Natural killer cell (primary cell): ENCODE measurements at regions not wholly inside any gene's neighbourhood (a gene's known extent, or its start where the extent isn't known, plus 50 kb on each side); places are given as distances from the start of the nearest gene placed in this dataset.
"Not testable (repeated sequence)": the region's sequence is repeated elsewhere in the genome, so short reads cannot be mapped to it uniquely, and the experiment has no call there.

Experiments used
- ATAC-seq, 3 donors: fragments of 150-1000 bp in 2 of 3; fragments of 200-7000 bp in 1 of 3; cut with Tn5 transposase; 1 replicate in 1 of 3; 2 replicates in 2 of 3; pipeline ENCODE4 v1.10.0; 2021; ENCODE audit warnings: mild to moderate bottlenecking in 2 of 3, moderate library complexity in 2 of 3
- DNase-seq, 2 donors: peaks; one replicate each; pipeline versions ENCODE4 v3.0.0 to v3.0.0-alpha.2; 2013 to 2021; ENCODE audit warnings: mixed read lengths in 1 of 2
- H3K27ac ChIP-seq: one replicate; pipeline ENCODE4 v1.5.1; 2013; ENCODE audit warnings: mild to moderate bottlenecking, low read length
- H3K27me3 ChIP-seq: one replicate; pipeline ENCODE4 v1.6.1; 2013; ENCODE audit warnings: low read length; ENCODE audit not compliant: control insufficient read depth, insufficient read depth
- H3K36me3 ChIP-seq: one replicate; pipeline ENCODE4 v1.6.1; 2013; ENCODE audit warnings: low read length; ENCODE audit not compliant: control insufficient read depth, insufficient read depth
- H3K4me1 ChIP-seq: one replicate; pipeline ENCODE4 v1.6.1; 2013; ENCODE audit warnings: low read length; ENCODE audit not compliant: control insufficient read depth, insufficient read depth
- H3K4me3 ChIP-seq: one replicate; pipeline ENCODE4 v1.5.1; 2013; ENCODE audit warnings: low read length
- H3K9me3 ChIP-seq: one replicate; pipeline ENCODE4 v1.6.1; 2013; ENCODE audit warnings: low read length; ENCODE audit not compliant: control insufficient read depth, insufficient read depth
- H3K27ac Mint-ChIP-seq, 2 donors: one replicate each; pipeline ENCODE4 v1.8.0; 2022; ENCODE audit warnings: mild to moderate bottlenecking in 2 of 2, mixed read lengths in 2 of 2, moderate library complexity in 1 of 2
- H3K27me3 Mint-ChIP-seq, 2 donors: one replicate each; pipeline ENCODE4 v1.8.0; 2022; ENCODE audit warnings: low read depth in 2 of 2, mixed read lengths in 2 of 2
- H3K36me3 Mint-ChIP-seq: one replicate; pipeline ENCODE4 v1.8.0; 2022; ENCODE audit warnings: mixed read lengths
- H3K4me1 Mint-ChIP-seq, 2 donors: one replicate each; pipeline ENCODE4 v1.8.0; 2022; ENCODE audit warnings: mixed read lengths in 2 of 2
- H3K4me3 Mint-ChIP-seq: one replicate; pipeline ENCODE4 v1.8.0; 2022; ENCODE audit warnings: mild to moderate bottlenecking, moderate library complexity, mixed read lengths
- H3K9me3 Mint-ChIP-seq, 2 donors: one replicate each; pipeline ENCODE4 v1.8.0; 2022; ENCODE audit warnings: mixed read lengths in 2 of 2
- WGBS: methylation state at CpG from one replicate; pipeline ENCODE4 v1.1.7; 2013; ENCODE audit warnings: missing lambda C conversion rate; ENCODE audit not compliant: insufficient coverage; 5-methylcytosine and 5-hydroxymethylcytosine counted together
- intact Hi-C: fragments of 100-400 bp; cut with micrococcal nuclease; formaldehyde crosslinking; loops from one replicate; pipeline ENCODE4 v1.14.2; 2022
- TF ChIP-seq, protein P1 (sequence below): fragments of 200-600 bp; IDR thresholded peaks from one replicate; pipeline ENCODE4 v1.8.0; 2022; ENCODE audit warnings: antibody characterized with exemption

DNA sequence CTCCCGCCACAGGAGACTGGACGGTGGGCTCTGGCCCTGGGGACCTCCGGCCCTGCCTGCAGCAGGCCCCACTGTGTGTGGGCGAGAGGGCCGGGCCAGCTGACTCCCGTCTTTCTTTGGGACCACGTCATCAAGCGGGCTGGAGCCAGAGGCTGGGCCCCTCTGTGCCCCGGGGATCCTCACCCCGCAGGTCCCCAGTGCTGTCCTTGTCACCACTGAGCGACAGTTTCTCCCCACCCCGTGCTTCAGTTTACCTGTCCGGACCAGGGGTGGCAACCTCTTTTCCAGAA is 181.9 kb upstream of the ZNF469 start:
- TF ChIP-seq, protein P1, sequence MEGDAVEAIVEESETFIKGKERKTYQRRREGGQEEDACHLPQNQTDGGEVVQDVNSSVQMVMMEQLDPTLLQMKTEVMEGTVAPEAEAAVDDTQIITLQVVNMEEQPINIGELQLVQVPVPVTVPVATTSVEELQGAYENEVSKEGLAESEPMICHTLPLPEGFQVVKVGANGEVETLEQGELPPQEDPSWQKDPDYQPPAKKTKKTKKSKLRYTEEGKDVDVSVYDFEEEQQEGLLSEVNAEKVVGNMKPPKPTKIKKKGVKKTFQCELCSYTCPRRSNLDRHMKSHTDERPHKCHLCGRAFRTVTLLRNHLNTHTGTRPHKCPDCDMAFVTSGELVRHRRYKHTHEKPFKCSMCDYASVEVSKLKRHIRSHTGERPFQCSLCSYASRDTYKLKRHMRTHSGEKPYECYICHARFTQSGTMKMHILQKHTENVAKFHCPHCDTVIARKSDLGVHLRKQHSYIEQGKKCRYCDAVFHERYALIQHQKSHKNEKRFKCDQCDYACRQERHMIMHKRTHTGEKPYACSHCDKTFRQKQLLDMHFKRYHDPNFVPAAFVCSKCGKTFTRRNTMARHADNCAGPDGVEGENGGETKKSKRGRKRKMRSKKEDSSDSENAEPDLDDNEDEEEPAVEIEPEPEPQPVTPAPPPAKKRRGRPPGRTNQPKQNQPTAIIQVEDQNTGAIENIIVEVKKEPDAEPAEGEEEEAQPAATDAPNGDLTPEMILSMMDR: no peak
- Mint-ChIP-seq H3K9me3 (no peaks in the 10 kb centered on the region), H3K4me1 (no peaks in the 10 kb centered on the region), H3K27ac (no peak overlapping the region), H3K27me3 (peaks cover 2 to 4% of the 10 kb centered on the region in 2 donors), H3K4me3 (no peak overlapping the region), H3K36me3 (no peaks in the 10 kb centered on the region)
- Histone ChIP-seq H3K27me3 (no peaks in the 10 kb centered on the region), H3K4me3 (no peak overlapping the region), H3K27ac (no peak overlapping the region), H3K4me1 (no peaks in the 10 kb centered on the region), H3K9me3 (no peaks in the 10 kb centered on the region), H3K36me3 (no peaks in the 10 kb centered on the region)
- no peak for DNase-seq
- intact Hi-C loops: no loop called here
- no peak for ATAC-seq
- WGBS: 93% methylated on average over 13 of the region's 13 CpGs

DNA sequence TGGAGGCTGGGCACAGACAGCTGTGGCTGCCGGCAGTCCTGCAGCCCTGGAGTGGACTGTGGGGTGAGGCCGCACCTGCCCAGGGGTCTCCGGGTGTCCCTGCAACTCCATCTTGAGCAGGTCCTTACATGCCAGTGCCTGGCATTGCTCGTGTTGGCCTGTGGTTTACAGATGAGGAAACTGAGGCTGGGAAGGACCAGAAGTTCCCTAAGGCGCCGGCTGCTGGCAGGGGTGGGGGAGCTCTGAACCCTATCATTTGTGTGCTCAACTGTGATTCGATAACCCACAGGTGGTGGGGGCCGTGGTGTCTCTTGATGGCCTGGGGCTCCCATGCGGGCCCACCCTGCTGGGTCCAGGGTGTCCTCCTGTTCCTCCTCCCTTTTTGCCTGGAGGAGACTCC is 181.1 kb upstream of the ZNF469 start:
- H3K27me3 ChIP-seq, DNase-seq, H3K4me3 ChIP-seq, H3K27ac ChIP-seq, H3K4me1 ChIP-seq, intact Hi-C loops, H3K4me1 Mint-ChIP-seq, H3K4me3 Mint-ChIP-seq, H3K36me3 Mint-ChIP-seq, H3K9me3 ChIP-seq, H3K36me3 ChIP-seq, H3K27me3 Mint-ChIP-seq, H3K27ac Mint-ChIP-seq, ATAC-seq, H3K9me3 Mint-ChIP-seq: not testable (repeated sequence)
- WGBS: 84% methylated on average over 8 of the region's 9 CpGs

DNA sequence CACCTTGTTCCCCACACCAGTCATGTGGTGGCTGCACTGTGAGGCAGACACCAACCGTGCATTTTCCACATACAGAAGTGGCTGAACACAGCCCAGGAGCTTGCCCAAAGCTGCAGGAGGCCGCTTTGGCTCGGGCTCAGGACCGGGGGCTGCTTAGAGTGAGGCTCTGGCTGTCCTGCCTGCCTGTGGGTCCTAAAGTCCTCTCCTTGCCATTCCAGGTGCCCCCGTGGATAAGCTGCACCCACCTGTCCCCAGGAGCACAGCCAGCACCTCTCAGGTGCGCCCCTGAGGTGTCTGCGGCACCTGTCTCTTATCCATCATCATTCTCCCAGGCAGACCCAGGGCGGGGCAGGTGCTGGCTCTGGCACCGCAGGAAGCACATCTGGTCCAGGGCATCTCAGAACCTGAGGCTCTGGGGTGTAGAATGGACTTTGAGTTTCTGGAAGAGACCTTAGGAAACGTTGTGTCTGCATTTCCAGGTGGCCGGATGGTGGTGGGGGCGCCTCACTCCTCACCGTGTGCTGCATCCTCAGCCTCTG is 180.5 kb upstream of the ZNF469 start:
- H3K36me3 ChIP-seq: no peaks in the 10 kb centered on the region
- Mint-ChIP-seq H3K36me3 (no peaks in the 10 kb centered on the region), H3K4me3 (no peak overlapping the region), H3K27ac (no peak overlapping the region), H3K27me3 (no peaks in the 10 kb centered on the region), H3K4me1 (no peaks in the 10 kb centered on the region), H3K9me3 (no peaks in the 10 kb centered on the region)
- no peaks in the 10 kb centered on the region for H3K9me3 ChIP-seq
- no peak overlapping the region for H3K4me3 ChIP-seq
- no peaks in the 10 kb centered on the region for H3K4me1 ChIP-seq
- no peak overlapping the region for H3K27ac ChIP-seq
- no peaks in the 10 kb centered on the region for H3K27me3 ChIP-seq
- TF ChIP-seq, protein P1: no peak
- DNase-seq (no peak), ATAC-seq (no peak)
- intact Hi-C loops: no loop called here
- WGBS: 80% methylated on average over 12 of the region's 13 CpGs

DNA sequence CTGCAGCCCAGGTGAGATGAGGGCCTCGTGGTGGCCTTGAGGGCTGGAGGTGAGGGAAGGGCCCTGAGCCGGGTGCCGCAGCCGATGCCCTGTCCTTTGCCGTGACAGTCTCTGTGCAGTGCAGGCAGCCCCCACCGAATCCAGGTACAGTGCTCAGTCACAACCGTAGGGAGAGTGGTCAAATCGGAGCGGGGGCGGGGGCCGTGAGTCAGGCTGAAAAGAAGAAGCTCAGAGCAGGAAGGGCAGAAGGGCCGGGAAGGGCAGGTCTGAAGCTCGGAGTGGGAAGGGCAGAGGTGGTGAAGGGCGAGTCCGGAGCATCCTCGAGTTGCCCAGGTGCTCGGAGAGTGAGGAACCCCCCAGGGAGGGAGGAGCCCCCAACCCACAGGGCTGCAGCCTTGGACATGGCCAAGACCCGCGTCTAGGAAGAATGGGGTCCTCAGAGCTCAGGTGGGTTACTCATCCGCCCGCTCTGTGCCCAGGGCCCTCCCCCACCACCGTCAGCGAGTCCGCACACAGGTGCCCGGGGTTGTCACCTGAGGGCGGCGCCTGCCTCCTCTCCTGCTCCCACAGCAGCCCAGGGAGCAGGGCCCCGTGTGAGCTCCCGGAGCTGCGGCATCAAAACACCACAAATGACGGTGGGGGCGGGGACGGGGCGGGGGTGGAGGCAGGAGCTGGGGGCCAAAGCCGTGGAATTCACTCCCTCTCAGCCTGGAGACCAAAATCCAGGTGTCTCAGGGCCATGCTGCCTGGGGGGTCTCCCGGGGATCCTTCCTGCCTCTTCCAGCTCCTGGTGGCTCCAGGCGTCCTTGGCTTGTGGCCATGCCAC is 179.7 kb upstream of the ZNF469 start:
- H3K4me1 ChIP-seq, H3K27me3 Mint-ChIP-seq, H3K36me3 ChIP-seq, H3K27ac Mint-ChIP-seq, H3K36me3 Mint-ChIP-seq, H3K27ac ChIP-seq, H3K9me3 Mint-ChIP-seq, H3K27me3 ChIP-seq, DNase-seq, ATAC-seq, H3K4me3 ChIP-seq, H3K9me3 ChIP-seq, intact Hi-C loops, H3K4me3 Mint-ChIP-seq, H3K4me1 Mint-ChIP-seq: not testable (repeated sequence)
- WGBS: 85% methylated on average over 36 of the region's 37 CpGs

DNA sequence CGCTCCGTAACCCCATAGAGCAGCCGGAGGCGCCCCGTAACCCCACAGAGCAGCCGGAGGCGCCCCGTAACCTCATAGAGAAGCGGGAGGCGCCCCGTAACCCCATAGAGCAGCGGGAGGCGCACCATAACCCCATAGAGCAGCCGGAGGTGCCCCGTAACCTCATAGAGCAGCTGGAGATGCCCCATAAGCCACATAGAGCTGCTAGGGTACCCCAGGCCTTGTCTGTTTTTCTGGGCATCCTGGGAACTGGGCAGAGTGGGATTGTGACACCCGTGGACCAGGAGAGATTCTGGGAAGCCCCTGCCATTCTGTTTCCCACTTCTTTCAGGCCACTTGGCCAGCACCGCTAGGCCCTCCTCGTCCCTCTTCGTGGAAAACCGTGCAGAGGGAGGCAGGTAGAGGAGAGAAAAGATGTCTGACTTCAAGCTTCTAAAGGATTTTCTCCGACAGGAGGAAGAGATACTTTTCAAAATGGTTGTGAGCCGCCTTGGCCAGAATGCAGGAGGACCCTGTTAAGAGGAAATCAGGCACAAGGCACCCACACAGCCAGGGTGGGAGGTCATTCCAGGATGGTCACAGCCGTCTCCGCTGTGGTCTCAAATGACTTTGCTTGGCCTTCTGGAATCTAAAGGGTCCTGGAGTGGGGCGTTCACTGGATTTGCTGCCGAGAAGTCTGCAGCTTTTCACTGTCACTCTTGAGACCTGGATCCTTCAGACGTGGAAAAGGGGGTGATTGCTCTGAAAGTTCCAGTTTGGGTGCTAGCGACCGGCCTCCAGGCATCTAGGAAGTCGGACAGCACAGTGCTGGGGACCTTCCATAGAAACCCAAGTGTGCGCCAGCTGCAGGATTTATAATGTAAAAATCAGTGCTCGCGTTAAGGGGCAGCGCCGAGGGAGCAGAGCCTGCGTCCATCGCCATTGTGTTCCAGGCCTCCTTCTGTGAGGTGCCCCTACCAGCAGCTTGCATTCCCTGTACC is 178.3 kb upstream of the ZNF469 start:
- H3K4me1 Mint-ChIP-seq, H3K4me3 Mint-ChIP-seq, H3K27ac ChIP-seq, H3K9me3 ChIP-seq, H3K27me3 ChIP-seq, H3K36me3 ChIP-seq, ATAC-seq, H3K27me3 Mint-ChIP-seq, DNase-seq, intact Hi-C loops, H3K27ac Mint-ChIP-seq, H3K36me3 Mint-ChIP-seq, H3K9me3 Mint-ChIP-seq, H3K4me1 ChIP-seq, H3K4me3 ChIP-seq: not testable (repeated sequence)
- 90% methylated on average over 31 of the region's 37 CpGs for WGBS

DNA sequence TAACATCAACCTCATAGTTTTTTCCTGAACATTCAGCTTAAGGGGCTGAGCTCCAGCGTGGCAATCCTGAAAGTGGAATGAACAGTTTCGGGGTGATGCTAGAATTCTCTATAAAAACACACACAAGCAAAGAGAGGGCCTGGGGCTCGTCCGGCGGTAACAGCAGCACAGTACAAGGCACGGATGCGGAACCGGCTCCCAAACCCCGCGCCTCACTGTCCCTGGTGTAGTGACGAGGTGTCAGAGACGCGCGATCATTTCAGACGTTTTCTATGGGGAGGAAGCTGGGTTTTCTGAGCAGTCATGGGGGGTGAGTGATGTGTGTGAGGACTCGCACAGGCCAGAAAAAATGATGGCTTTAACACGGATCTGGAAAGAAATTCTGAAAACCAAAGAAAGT is 177.3 kb upstream of the ZNF469 start:
- H3K4me1 Mint-ChIP-seq, H3K27ac ChIP-seq, DNase-seq, intact Hi-C loops, H3K36me3 Mint-ChIP-seq, H3K4me3 ChIP-seq, H3K27ac Mint-ChIP-seq, H3K27me3 Mint-ChIP-seq, H3K9me3 ChIP-seq, ATAC-seq, H3K9me3 Mint-ChIP-seq, H3K27me3 ChIP-seq, H3K4me1 ChIP-seq, H3K36me3 ChIP-seq, H3K4me3 Mint-ChIP-seq: not testable (repeated sequence)
- WGBS: 91% methylated on average over 17 of the region's 17 CpGs
